Caco-2 (cell line): ENCODE measurements at regions not wholly inside any gene's neighbourhood (a gene's known extent, or its start where the extent isn't known, plus 50 kb on each side); places are given as distances from the start of the nearest gene placed in this dataset.

Source experiments
- BruUV-seq: library from RNA; stranded (reverse); fragments of 400-500 nt; replicated peaks from 2 replicates; lab custom pipeline; 2021; lab: Mats Ljungman, UMichigan
- CTCF ChIA-PET: fragments of 300-600 bp; sonication (Branson Sonifier 250); formaldehyde crosslinking; loops from one replicate; lab custom pipeline; 2022; ENCODE audit warnings: antibody characterized with exemption; lab: Charles Lee
- POLR2A ChIA-PET: fragments of 300-600 bp; sonication (Branson Sonifier 250); formaldehyde crosslinking; loops from one replicate; lab custom pipeline; 2022; ENCODE audit warnings: antibody characterized with exemption; lab: Charles Lee
- DNase-seq, 2 experiments: peaks; one replicate each; pipeline versions ENCODE4 v3.0.0 to v3.0.0-alpha.2; 2020 to 2022
- H3K27me3 ChIP-seq: replicated peaks from 2 replicates; pipeline ENCODE4 v1.6.0; 2011; ENCODE audit warnings: low read length; ENCODE audit not compliant: control insufficient read depth, insufficient read depth
- H3K36me3 ChIP-seq: 2 replicates; pipeline ENCODE4 v1.5.1; 2011; ENCODE audit warnings: low read length; ENCODE audit not compliant: control insufficient read depth, insufficient read depth
- H3K4me1 ChIP-seq: fragments of 250-450 bp; sonication (Bioruptor Pico); 2 replicates; pipeline ENCODE4 v1.5.1; 2020; ENCODE audit warnings: mild to moderate bottlenecking
- H3K4me3 ChIP-seq: 2 replicates; pipeline ENCODE4 v1.5.1; 2011; ENCODE audit warnings: low read depth, mild to moderate bottlenecking, control low read depth, low read length
- H3K9me3 ChIP-seq: fragments of 250-450 bp; sonication (Bioruptor Pico); 2 replicates; pipeline ENCODE4 v1.5.1; 2020; ENCODE audit warnings: mild to moderate bottlenecking, moderate library complexity
- H3K27ac Mint-ChIP-seq: one replicate; pipeline ENCODE4 v1.8.0; 2022; ENCODE audit warnings: mixed read lengths; ENCODE audit not compliant: unreplicated experiment
- H3K27me3 Mint-ChIP-seq: one replicate; pipeline ENCODE4 v1.8.0; 2022; ENCODE audit warnings: mixed read lengths; ENCODE audit not compliant: insufficient read depth, unreplicated experiment
- H3K36me3 Mint-ChIP-seq: one replicate; pipeline ENCODE4 v1.8.0; 2022; ENCODE audit warnings: mild to moderate bottlenecking, mixed read lengths; ENCODE audit not compliant: insufficient read depth, unreplicated experiment
- H3K4me1 Mint-ChIP-seq: one replicate; pipeline ENCODE4 v1.8.0; 2022; ENCODE audit warnings: low read depth, mixed read lengths; ENCODE audit not compliant: unreplicated experiment
- H3K4me3 Mint-ChIP-seq: one replicate; pipeline ENCODE4 v1.8.0; 2022; ENCODE audit warnings: mild to moderate bottlenecking, moderate library complexity, mixed read lengths; ENCODE audit not compliant: unreplicated experiment
- H3K9me3 Mint-ChIP-seq: one replicate; pipeline ENCODE4 v1.8.0; 2022; ENCODE audit warnings: mixed read lengths; ENCODE audit not compliant: unreplicated experiment
- CTCF ChIP-seq, 2 experiments: fragments of 200-600 bp in 1 of 2; IDR thresholded peaks; 1 replicate in 1 of 2; 2 replicates in 1 of 2; pipeline versions ENCODE4 v1.5.1 to v1.8.0; 2011 to 2022; ENCODE audit warnings: antibody characterized with exemption in 1 of 2, control low read depth in 1 of 2, inconsistent platforms in 1 of 2, low read depth in 1 of 2, low read length in 1 of 2, mild to moderate bottlenecking in 1 of 2, moderate library complexity in 1 of 2; ENCODE audit not compliant: insufficient read depth in 1 of 2, severe bottlenecking in 1 of 2, unreplicated experiment in 1 of 2
- intact Hi-C: fragments of 100-400 bp; cut with micrococcal nuclease; formaldehyde crosslinking; loops from one replicate; pipeline ENCODE4 v1.10.0; 2022; ENCODE audit not compliant: unreplicated experiment

- no peaks in the 10 kb centered on the region for H3K4me1 ChIP-seq
- ChIA-PET POLR2A (no interaction called here), CTCF (no interaction called here)
- no peaks in the 10 kb centered on the region for H3K27me3 ChIP-seq
- Mint-ChIP-seq H3K27me3 (peaks cover 2% of the 10 kb centered on the region), H3K4me3 (no peak overlapping the region), H3K27ac (no peak overlapping the region), H3K9me3 (no peaks in the 10 kb centered on the region), H3K36me3 (no peaks in the 10 kb centered on the region), H3K4me1 (no peaks in the 10 kb centered on the region)
- intact Hi-C loops, result no loop called here
- no peak for DNase-seq
- no TSS peak for BruUV-seq
- no peaks in the 10 kb centered on the region for H3K9me3 ChIP-seq
- H3K36me3 ChIP-seq, result no peaks in the 10 kb centered on the region
- no peak overlapping the region for H3K4me3 ChIP-seq
- no peak for TF ChIP-seq CTCF (IDR thresholded peaks at IDR 0.05; ENCODE audit: insufficient read depth in 1 of 2, low read depth in 1 of 2, low read length in 1 of 2, severe bottlenecking in 1 of 2, unreplicated experiment in 1 of 2)
These were observed 322.5 kb downstream of the PPARGC1A start for GRCh38 chr4:23567338-23567737.

- Histone ChIP-seq H3K4me1 (no peaks in the 10 kb centered on the region), H3K4me3 (no peak overlapping the region), H3K9me3 (no peaks in the 10 kb centered on the region), H3K36me3 (no peaks in the 10 kb centered on the region), H3K27me3 (no peaks in the 10 kb centered on the region)
- Mint-ChIP-seq H3K27ac (no peak overlapping the region), H3K27me3 (no peaks in the 10 kb centered on the region), H3K36me3 (no peaks in the 10 kb centered on the region), H3K9me3 (no peaks in the 10 kb centered on the region), H3K4me3 (no peak overlapping the region), H3K4me1 (no peaks in the 10 kb centered on the region)
- no peak for TF ChIP-seq CTCF (IDR thresholded peaks at IDR 0.05; ENCODE audit: insufficient read depth in 1 of 2, low read depth in 1 of 2, low read length in 1 of 2, severe bottlenecking in 1 of 2, unreplicated experiment in 1 of 2)
- no TSS peak for BruUV-seq
- POLR2A ChIA-PET, result no interaction called here
- CTCF ChIA-PET, result no interaction called here
- DNase-seq, result no peak
- intact Hi-C loops, result no loop called here
These were observed 329.1 kb downstream of the PPARGC1A start for GRCh38 chr4:23560748-23561147.

GRCh38 chr4:23558101-23558500 lies 331.7 kb downstream of the PPARGC1A start:
- Mint-ChIP-seq H3K4me3 (no peak overlapping the region), H3K36me3 (no peaks in the 10 kb centered on the region), H3K9me3 (no peaks in the 10 kb centered on the region), H3K4me1 (no peaks in the 10 kb centered on the region), H3K27ac (no peak overlapping the region), H3K27me3 (no peaks in the 10 kb centered on the region)
- CTCF ChIA-PET, result no interaction called here
- H3K9me3 ChIP-seq, result no peaks in the 10 kb centered on the region
- POLR2A ChIA-PET, result no interaction called here
- no TSS peak for BruUV-seq
- no peak for DNase-seq
- H3K27me3 ChIP-seq, result no peaks in the 10 kb centered on the region
- H3K4me1 ChIP-seq, result no peaks in the 10 kb centered on the region
- no peak overlapping the region for H3K4me3 ChIP-seq
- H3K36me3 ChIP-seq, result no peaks in the 10 kb centered on the region
- intact Hi-C loops, result no loop called here
- no peak for TF ChIP-seq CTCF (IDR thresholded peaks at IDR 0.05; ENCODE audit: insufficient read depth in 1 of 2, low read depth in 1 of 2, low read length in 1 of 2, severe bottlenecking in 1 of 2, unreplicated experiment in 1 of 2)
